HG03457 (cell line): ENCODE measurements at regions not wholly inside any gene's neighbourhood (a gene's known extent, or its start where the extent isn't known, plus 50 kb on each side); places are given as distances from the start of the nearest gene placed in this dataset.
"Not testable (repeated sequence)": the region's sequence is repeated elsewhere in the genome, so short reads cannot be mapped to it uniquely, and the experiment has no call there.

ENCODE experiments used
- ATAC-seq: cut with Tn5 transposase; IDR thresholded peaks from one replicate; pipeline ENCODE4 v1.9.1; 2021; ENCODE audit warnings: moderate number of reproducible peaks; ENCODE audit not compliant: unreplicated experiment

GRCh38 chr1:79186260-79186659 lies 179.7 kb upstream of the ADGRL4 start:
- no peak for ATAC-seq

- ATAC-seq = no peak
Observed at GRCh38 chr1:79177844-79178243, 171.3 kb upstream of the ADGRL4 start.

DNA sequence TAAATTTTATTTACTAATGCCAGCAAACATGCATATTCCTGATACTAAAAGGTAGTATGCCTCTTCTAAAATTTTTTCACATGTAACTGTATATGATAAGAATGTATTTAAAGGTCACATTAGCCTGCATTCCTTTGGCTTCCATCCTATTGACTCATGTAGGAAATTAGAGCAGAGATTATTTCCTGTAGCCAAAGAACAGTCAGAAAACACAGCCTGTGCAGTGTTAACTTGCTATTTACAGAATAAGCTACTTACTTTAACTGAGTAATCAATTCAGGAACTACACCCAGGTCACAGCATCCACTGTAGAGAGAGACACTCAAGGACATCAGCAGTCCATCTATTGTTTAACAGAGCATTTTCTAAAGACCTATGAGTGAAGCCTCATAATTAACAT lies 154.5 kb upstream of the ADGRL4 start:
- no peak for ATAC-seq

DNA sequence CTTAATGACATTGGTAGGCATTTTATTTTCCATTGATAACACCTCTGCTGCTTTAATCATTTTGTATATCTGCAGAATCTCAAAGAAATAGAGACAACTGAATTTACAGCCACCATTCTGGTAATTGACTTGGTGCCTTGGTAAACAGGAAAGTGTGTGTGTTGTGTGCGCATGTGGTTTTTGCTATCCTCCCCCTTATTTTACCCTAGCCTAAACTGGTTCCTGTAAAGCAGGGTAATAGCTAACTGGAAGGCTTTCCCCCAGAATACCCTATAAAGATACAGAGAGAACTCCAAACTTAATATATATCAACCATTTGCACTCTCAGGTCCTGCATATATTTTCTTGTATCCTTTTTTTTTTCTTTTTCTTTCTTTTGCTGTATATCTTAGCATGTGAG lies 149.5 kb upstream of the ADGRL4 start:
- ATAC-seq = no peak

- no peak for ATAC-seq
Observed at GRCh38 chr1:79151006-79151796, 144.7 kb upstream of the ADGRL4 start.

DNA sequence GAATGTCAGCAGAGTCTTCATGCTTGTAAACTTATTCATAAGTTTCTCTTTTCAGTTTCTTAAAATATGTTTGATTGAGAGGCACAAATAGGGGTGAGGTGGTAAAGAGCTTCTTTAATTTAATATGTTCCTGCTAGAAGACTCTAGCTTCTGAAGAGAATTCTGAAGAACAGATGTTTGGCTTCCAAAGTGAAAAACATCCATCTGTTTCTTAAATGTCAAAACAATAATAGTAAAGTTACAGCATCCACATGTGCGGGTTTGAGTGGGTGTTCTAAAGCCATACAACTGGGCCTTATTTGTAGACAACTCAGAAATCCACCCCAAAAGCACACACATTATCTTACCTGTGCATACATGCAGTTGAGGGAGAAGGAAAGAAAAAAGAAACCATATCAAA lies 144.0 kb upstream of the ADGRL4 start:
- no peak for ATAC-seq

DNA sequence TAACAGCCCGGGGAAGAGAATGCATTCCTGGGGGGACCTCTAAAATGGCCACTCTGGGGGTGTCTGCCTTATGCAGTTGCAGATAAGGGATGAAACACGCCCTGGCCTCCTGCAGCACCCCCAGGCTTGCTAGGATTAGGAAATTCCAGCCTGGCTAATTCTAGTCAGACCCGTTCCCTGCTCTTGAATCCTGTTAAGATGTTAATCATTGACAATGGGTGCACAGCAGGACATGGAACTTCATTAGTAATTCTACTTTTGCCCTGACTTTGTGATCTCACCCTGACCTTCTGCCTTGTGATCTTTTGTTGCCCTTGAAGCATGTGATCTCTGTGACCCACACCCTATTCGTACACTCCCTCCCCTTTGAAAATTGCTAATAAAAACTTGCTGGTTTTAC lies 131.7 kb upstream of the ADGRL4 start:
- ATAC-seq = not testable (repeated sequence)

GRCh38 chr1:79133774-79134364 lies 127.3 kb upstream of the ADGRL4 start:
- no peak for ATAC-seq

- no peak for ATAC-seq
Observed at GRCh38 chr1:79131626-79132025, 125.1 kb upstream of the ADGRL4 start.

DNA sequence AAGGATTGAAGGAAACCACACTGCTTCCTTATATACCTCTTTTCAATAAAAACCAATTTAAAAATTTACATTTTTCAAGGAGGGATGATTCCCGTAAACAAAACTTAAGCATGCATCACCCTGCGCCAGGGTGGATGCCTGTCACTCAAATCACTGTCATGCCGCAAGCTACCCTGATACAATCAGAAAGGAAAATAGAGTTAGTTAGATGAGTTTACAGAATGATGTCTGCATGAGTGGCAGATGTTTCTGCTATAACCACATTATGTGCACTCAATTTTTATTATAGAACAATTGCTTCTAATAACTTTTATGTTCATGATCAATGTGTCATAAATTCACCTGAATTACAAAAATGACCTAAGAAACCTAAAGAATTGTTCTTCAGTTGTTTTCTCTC lies 123.4 kb upstream of the ADGRL4 start:
- ATAC-seq = no peak

- ATAC-seq = no peak
Observed at GRCh38 chr1:79128722-79129121, 122.2 kb upstream of the ADGRL4 start.

DNA sequence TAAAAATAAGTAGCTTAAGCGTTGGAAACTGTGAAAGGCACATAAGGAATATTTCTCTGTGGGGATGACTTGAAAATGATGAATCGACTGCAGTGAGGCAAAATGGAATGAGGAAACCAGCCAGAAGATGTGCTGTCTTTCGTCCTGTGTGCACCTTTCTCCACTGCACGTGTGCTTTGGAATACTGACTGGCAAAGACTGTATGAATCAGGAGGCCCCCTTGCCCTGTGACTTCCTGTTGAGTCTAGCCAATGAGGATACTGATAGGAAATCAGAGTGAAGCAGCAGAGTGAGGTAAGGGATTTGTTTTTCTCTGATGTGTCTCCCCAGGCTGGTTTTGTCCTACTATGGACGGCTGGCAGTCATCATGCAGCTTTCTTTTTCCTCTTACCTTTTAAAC lies 118.2 kb upstream of the ADGRL4 start:
- no peak for ATAC-seq

DNA sequence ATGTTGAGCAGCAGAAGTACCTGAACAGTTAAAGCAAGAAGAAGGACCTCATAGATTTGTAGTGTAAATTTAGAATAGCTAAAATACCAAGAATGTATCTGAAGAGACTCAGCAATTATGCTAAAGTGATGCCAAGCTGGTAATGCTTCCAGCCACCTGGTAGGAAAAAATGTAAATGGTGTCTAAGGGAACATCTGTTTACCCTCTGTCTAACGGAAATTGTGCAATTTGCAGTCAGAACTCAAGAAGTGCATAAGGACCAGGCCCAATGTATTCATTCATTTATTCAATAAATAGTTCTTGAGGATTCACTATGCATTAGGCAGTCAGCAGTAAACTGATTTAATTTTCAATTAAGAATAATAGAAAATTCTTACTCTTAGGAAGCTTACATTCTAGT lies 116.0 kb upstream of the ADGRL4 start:
- ATAC-seq = no peak

DNA sequence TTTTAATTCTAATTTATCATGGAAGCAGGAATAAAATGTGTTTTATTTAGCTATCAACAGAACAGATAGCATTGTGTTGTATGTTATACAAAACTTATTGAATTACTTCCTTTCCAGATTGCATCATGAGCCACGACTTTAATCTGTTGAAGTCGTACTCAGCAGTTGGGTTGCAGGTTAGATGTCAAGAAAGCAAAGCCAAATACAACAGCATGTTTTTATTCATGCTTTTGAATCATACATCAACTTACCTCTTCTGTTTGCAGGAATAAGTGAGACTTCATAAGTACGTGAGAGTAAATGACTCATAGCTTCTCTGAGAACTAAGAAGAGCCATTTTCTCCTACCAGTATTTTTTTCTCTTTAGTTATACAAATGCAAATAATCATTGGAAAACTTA lies 110.8 kb upstream of the ADGRL4 start:
- no peak for ATAC-seq

DNA sequence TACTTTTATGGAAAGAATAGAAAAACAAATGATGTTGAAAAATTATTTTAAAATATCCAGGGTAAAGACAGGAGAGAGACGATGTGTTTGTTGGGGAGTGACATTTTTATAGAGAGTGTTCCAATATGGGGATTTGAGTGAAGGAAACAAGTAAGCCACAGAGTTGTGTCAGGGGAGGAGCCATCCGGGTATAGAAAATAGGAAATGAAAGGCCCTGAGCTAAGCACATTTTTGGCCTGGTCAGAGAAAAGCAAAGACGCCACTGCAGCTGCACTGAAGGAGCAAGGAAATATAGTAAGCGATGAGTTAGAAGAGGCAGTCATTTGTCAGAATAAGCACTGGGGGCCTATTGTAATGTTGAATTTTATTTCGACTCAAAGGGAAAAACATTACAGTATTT lies 107.3 kb upstream of the ADGRL4 start:
- no peak for ATAC-seq

DNA sequence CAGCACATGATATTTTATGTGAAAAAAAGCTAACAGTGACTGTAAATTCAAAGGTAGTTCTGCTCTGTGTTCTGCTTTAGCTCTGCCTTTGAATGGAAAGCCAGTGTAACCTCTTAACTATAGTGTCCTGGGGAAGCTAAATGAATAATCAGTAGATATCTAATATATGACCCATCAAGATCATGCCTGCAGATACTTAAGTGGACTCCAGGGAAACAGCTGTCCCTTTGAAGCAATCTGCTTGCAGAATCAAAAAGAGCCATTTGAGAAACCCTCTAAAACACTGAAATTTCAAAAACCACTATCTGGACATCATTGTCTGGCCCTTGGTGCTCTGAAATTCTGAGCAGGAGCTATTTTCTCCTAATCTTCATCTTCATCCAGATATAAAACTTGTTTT lies 104.2 kb upstream of the ADGRL4 start:
- ATAC-seq = no peak

DNA sequence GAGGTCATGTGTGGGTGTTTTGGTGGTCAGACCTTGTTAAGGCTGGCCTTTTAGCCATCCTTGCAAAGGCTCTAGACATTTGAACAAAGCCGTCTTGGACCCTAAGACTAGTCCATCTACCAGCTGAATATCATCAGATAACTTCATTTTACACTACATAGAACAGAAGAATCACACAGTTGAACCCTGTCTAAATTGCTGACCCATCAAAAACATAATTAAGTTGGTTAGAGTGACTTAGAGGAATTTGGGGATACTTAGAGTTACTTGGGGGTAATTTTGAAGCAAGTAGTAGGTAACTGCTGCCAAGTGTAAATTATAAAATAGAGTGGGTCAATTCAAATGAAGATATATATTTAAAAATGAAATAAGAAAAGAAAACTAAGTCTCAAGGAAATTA lies 102.9 kb upstream of the ADGRL4 start:
- no peak for ATAC-seq

- no peak for ATAC-seq
Observed at GRCh38 chr1:79105500-79105899, 99.0 kb upstream of the ADGRL4 start.

- ATAC-seq = no peak
Observed at GRCh38 chr1:79104617-79105016, 98.1 kb upstream of the ADGRL4 start.

- ATAC-seq = no peak
Observed at GRCh38 chr1:79100385-79100784, 93.9 kb upstream of the ADGRL4 start.

DNA sequence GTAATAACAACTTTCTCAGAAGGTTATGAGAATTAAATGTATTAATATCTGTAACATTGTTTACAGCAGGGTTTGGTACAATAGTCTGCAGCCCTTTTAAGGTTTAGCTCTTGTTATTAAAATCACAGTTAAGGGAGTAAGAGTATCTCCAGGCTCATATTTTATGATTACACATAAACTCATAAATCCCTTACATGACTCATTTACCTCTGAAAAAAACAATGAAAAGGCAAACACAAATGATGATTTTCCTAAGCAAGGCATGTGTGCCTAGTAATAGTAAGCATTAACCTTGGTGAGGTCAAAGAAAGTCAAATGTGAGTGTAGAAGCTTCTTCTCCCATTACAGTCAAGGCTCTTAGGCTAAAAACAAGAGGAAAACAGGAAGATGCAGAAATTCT lies 84.5 kb upstream of the ADGRL4 start:
- ATAC-seq = no peak

DNA sequence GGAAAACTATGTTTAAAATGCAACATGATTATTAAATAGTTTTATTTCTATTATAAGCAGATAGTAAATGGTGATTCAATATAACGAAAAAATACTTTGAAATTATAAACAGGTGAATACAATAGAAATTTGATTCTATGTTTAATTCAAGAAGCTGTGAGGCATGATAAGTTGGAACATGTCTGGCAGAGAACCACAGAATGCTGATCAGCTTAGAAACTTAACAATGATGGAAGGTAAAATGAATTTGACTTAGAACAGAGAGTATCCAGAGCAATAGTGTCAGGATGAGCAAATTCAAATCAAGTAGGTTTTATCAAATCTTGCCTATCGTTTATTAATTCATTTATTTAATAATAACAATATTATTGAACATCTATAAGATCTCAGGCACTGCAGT lies 83.4 kb upstream of the ADGRL4 start:
- ATAC-seq = no peak

DNA sequence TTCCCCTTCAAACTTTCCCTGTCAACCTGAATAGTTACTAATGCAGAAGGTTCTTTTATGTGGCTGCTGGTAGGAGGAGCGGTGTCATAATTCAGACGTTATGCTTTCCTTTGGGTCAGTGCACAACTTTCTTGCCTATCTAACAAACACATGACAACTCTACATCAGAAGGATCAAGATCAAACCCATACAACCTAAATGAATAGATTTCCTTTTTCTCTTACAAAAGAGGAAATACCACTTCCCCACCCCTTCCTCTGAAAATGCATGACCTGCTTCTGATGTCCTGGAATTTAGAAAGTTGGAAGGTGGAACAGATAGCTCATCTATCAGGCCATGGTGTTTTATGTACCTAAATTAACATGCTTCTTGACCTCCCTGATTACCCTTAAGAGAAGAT lies 75.7 kb upstream of the ADGRL4 start:
- ATAC-seq = no peak
